IMR-90 (cell line): ENCODE measurements at regions not wholly inside any gene's neighbourhood (a gene's known extent, or its start where the extent isn't known, plus 50 kb on each side); places are given as distances from the start of the nearest gene placed in this dataset.

Experiments
- ATAC-seq: fragments of 200-7000 bp; cut with Tn5 transposase; 2 replicates; pipeline ENCODE4 v1.9.1; 2020; ENCODE audit warnings: low read depth, mild to moderate bottlenecking, moderate library complexity
- BruUV-seq: library from RNA; stranded (reverse); fragments of 400-500 nt; replicated peaks from 2 replicates; lab custom pipeline; 2021; lab: Mats Ljungman, UMichigan
- CTCF ChIA-PET: fragments of 300-600 bp; formaldehyde crosslinking; extraction: SDS; loops from one replicate; lab custom pipeline; 2021; ENCODE audit warnings: antibody characterized with exemption; lab: Yijun Ruan, JAX
- POLR2A ChIA-PET: fragments of 300-600 bp; sonication (Branson Sonifier 250); formaldehyde crosslinking; loops from one replicate; lab custom pipeline; 2022; ENCODE audit warnings: antibody characterized with exemption; ENCODE audit not compliant: unreplicated experiment; lab: Charles Lee
- DNase-seq: peaks from one replicate; pipeline ENCODE4 v3.0.0; 2013
- H2AFZ ChIP-seq: replicated peaks from 2 replicates; pipeline ENCODE3; 2013; ENCODE audit warnings: low read length, mild to moderate bottlenecking; ENCODE audit not compliant: poor library complexity
- H2AK5ac ChIP-seq: 2 replicates; pipeline ENCODE4 v1.6.1; 2013; ENCODE audit warnings: low read depth, low read length, inconsistent platforms
- H2AK9ac ChIP-seq: replicated peaks from 2 replicates; pipeline ENCODE3; 2013; ENCODE audit warnings: mild to moderate bottlenecking, low read depth, low read length, moderate library complexity; ENCODE audit not compliant: poor library complexity
- H2BK120ac ChIP-seq: 2 replicates; pipeline ENCODE4 v1.6.1; 2013; ENCODE audit warnings: low read depth, low read length, inconsistent platforms
- H2BK15ac ChIP-seq: 3 replicates; pipeline ENCODE4 v1.6.1; 2013; ENCODE audit warnings: low read depth, low read length, inconsistent platforms
- H2BK20ac ChIP-seq: 2 replicates; pipeline ENCODE4 v1.6.1; 2013; ENCODE audit warnings: low read depth, mild to moderate bottlenecking, inconsistent platforms, low read length, moderate library complexity
- H2BK5ac ChIP-seq: 2 replicates; pipeline ENCODE4 v1.6.1; 2013; ENCODE audit warnings: mild to moderate bottlenecking, low read depth, low read length, inconsistent platforms; ENCODE audit not compliant: poor library complexity, severe bottlenecking
- H3K14ac ChIP-seq: replicated peaks from 2 replicates; pipeline ENCODE4 v1.6.1; 2013; ENCODE audit warnings: low read depth, low read length, inconsistent platforms
- H3K18ac ChIP-seq: 2 replicates; pipeline ENCODE4 v1.6.1; 2013; ENCODE audit warnings: low read depth, low read length, control low read depth
- H3K23ac ChIP-seq: 2 replicates; pipeline ENCODE4 v1.6.1; 2013; ENCODE audit warnings: low read depth, low read length, inconsistent platforms
- H3K27ac ChIP-seq: 2 replicates; pipeline ENCODE4 v1.5.1; 2013; ENCODE audit warnings: mild to moderate bottlenecking, control low read depth, low read length; ENCODE audit not compliant: insufficient read depth
- H3K27me3 ChIP-seq: 2 replicates; pipeline ENCODE4 v1.6.1; 2013; ENCODE audit warnings: low read length; ENCODE audit not compliant: control insufficient read depth, insufficient read depth
- H3K36me3 ChIP-seq: 2 replicates; pipeline ENCODE4 v1.6.1; 2013; ENCODE audit warnings: low read length, mixed read lengths; ENCODE audit not compliant: control insufficient read depth, insufficient read depth
- H3K4ac ChIP-seq: 2 replicates; pipeline ENCODE4 v1.6.1; 2013; ENCODE audit warnings: low read depth, low read length, inconsistent platforms
- H3K4me1 ChIP-seq: 2 replicates; pipeline ENCODE4 v1.6.1; 2013; ENCODE audit warnings: low read length, mixed read lengths; ENCODE audit not compliant: control insufficient read depth, insufficient read depth
- H3K4me2 ChIP-seq: 2 replicates; pipeline ENCODE4 v1.6.1; 2013; ENCODE audit warnings: low read depth, mild to moderate bottlenecking, control low read depth, low read length, moderate library complexity
- H3K4me3 ChIP-seq: 2 replicates; pipeline ENCODE4 v1.5.1; 2013; ENCODE audit warnings: low read depth, mild to moderate bottlenecking, control low read depth, low read length, moderate library complexity; ENCODE audit not compliant: insufficient read depth
- H3K56ac ChIP-seq: 2 replicates; pipeline ENCODE4 v1.6.1; 2013; ENCODE audit warnings: low read length, inconsistent platforms; ENCODE audit not compliant: insufficient read depth; ENCODE audit errors: extremely low read depth
- H3K79me1 ChIP-seq, 2 experiments: 2 replicates each; pipeline ENCODE4 v1.6.1; 2013; ENCODE audit warnings: low read length in 2 of 2, inconsistent platforms in 1 of 2, low read depth in 1 of 2
- H3K9ac ChIP-seq: 2 replicates; pipeline ENCODE4 v1.6.1; 2013; ENCODE audit warnings: low read depth, low read length, control low read depth
- H3K9me1 ChIP-seq: 2 replicates; pipeline ENCODE4 v1.6.1; 2013; ENCODE audit warnings: low read length, inconsistent platforms; ENCODE audit not compliant: insufficient read depth
- H3K9me3 ChIP-seq: 2 replicates; pipeline ENCODE4 v1.6.1; 2013; ENCODE audit warnings: low read length; ENCODE audit not compliant: control insufficient read depth, insufficient read depth
- H4K20me1 ChIP-seq: 2 replicates; pipeline ENCODE4 v1.6.1; 2013; ENCODE audit warnings: low read length, inconsistent platforms; ENCODE audit not compliant: insufficient read depth
- H4K5ac ChIP-seq: 2 replicates; pipeline ENCODE4 v1.6.1; 2013; ENCODE audit warnings: mild to moderate bottlenecking, low read depth, low read length, control low read depth
- H4K8ac ChIP-seq, 2 experiments: 2 replicates each; pipeline ENCODE4 v1.6.1; 2013; ENCODE audit warnings: low read depth in 2 of 2, low read length in 2 of 2, control low read depth in 1 of 2, inconsistent platforms in 1 of 2
- H4K91ac ChIP-seq: 2 replicates; pipeline ENCODE4 v1.6.1; 2013; ENCODE audit warnings: low read depth, low read length, inconsistent platforms; ENCODE audit not compliant: insufficient read depth
- BHLHE40 ChIP-seq: fragments of 150-350 bp; IDR thresholded peaks from 2 replicates; pipeline ENCODE4 v1.6.1; 2016; ENCODE audit warnings: mild to moderate bottlenecking, low read depth, low read length
- CEBPB ChIP-seq: IDR thresholded peaks from 2 replicates; pipeline ENCODE4 v1.6.1; 2012; ENCODE audit warnings: low read depth, low read length, improper control_type of control experiment
- CHD1 ChIP-seq: IDR thresholded peaks from 2 replicates; pipeline ENCODE4 v1.6.1; 2012; ENCODE audit warnings: low read depth, low read length, improper control_type of control experiment
- FOS ChIP-seq: fragments of 150-350 bp; IDR thresholded peaks from 2 replicates; pipeline ENCODE4 v1.6.1; 2016; ENCODE audit warnings: low read depth, low read length
- MAFK ChIP-seq: IDR thresholded peaks from 2 replicates; pipeline ENCODE4 v1.6.1; 2012; ENCODE audit warnings: low read depth, low read length, improper control_type of control experiment
- MAZ ChIP-seq: IDR thresholded peaks from 2 replicates; pipeline ENCODE4 v1.6.1; 2012; ENCODE audit warnings: low read depth, mild to moderate bottlenecking, low read length, improper control_type of control experiment, moderate library complexity, borderline replicate concordance
- MXI1 ChIP-seq: IDR thresholded peaks from 2 replicates; pipeline ENCODE4 v1.6.1; 2012; ENCODE audit warnings: low read depth, mild to moderate bottlenecking, low read length, moderate library complexity, borderline replicate concordance
- NFE2L2 ChIP-seq: fragments of 150-350 bp; IDR thresholded peaks from 2 replicates; pipeline ENCODE4 v1.6.1; 2016; ENCODE audit warnings: low read depth, mild to moderate bottlenecking, low read length
- POLR2A ChIP-seq: IDR thresholded peaks from 2 replicates; pipeline ENCODE4 v1.6.1; 2012; ENCODE audit warnings: mild to moderate bottlenecking, low read depth, low read length
- RAD21 ChIP-seq: IDR thresholded peaks from 2 replicates; pipeline ENCODE4 v1.6.1; 2012; ENCODE audit warnings: low read length, improper control_type of control experiment
- RFX5 ChIP-seq: IDR thresholded peaks from 2 replicates; pipeline ENCODE4 v1.8.0; 2012; ENCODE audit warnings: low read depth, mild to moderate bottlenecking, low read length, moderate library complexity
- SMC3 ChIP-seq: fragments of 150-350 bp; IDR thresholded peaks from 2 replicates; pipeline ENCODE4 v1.6.1; 2016; ENCODE audit warnings: low read depth, mild to moderate bottlenecking, antibody characterized with exemption, low read length, moderate library complexity
- WGBS, 2 experiments: methylation state at CpG; one replicate each; pipeline versions ENCODE4 v1.1.5 to v1.1.7; 2013; ENCODE audit warnings: missing lambda C conversion rate in 2 of 2; ENCODE audit not compliant: insufficient read length in 1 of 2; ENCODE audit errors: extremely low coverage in 2 of 2; 5-methylcytosine and 5-hydroxymethylcytosine counted together
- dilution Hi-C: fragments of 300-500 bp; cut with HindIII; formaldehyde crosslinking; loops from one replicate; pipeline ENCODE4 v1.14.3; 2018; ENCODE audit warnings: low sequenced_read_pairs; ENCODE audit not compliant: unreplicated experiment
- in situ Hi-C: fragments of 300-500 bp; cut with MboI; formaldehyde crosslinking; loops from 3 replicates; pipeline ENCODE4 v1.14.3; 2019; ENCODE audit warnings: low sequenced_read_pairs, inconsistent platforms, mixed read lengths
- intact Hi-C: fragments of 100-400 bp; cut with micrococcal nuclease; formaldehyde crosslinking; loops from 2 replicates; pipeline ENCODE4 v1.10.0; 2022
- TF ChIP-seq, protein P1 (sequence below): conservative IDR thresholded peaks from 2 replicates; pipeline ENCODE4 v1.5.1; 2012; ENCODE audit warnings: mild to moderate bottlenecking, low read depth, low read length, improper control_type of control experiment
- TF ChIP-seq, protein P2 (sequence below): fragments of 150-350 bp; IDR thresholded peaks from 2 replicates; pipeline ENCODE4 v1.6.1; 2016; ENCODE audit warnings: low read depth, mild to moderate bottlenecking, low read length, moderate library complexity, borderline replicate concordance
- TF ChIP-seq, protein P3 (sequence below): fragments of 150-350 bp; IDR thresholded peaks from 2 replicates; pipeline ENCODE4 v1.6.1; 2017; ENCODE audit warnings: mild to moderate bottlenecking, antibody characterized with exemption, low read length, low read depth

DNA sequence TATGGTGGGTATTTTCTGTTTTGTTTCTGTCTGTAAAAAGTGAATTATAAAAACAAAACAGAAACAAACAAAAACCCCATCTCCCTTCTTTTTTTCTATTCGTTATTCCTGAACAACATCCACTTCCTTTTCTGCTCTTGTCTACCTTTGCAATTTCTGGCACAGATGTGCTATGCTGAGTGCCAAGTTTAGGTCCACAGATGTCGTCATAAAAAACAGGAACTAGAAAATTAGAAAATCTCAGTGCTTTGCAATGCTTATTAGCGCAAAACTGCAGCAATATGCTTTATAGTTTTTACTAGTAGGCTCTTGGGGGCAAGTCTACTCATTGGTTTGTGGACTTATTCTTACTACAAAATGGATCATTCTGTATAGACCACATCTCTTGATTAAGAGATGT is 94.2 kb upstream of the PRKCQ start:
- dilution Hi-C loops = no loop called here
- in situ Hi-C loops = loop anchor here (5.0 kb wide), 1 partner anchor 743 kb away; no protein-coding TSS in a partner anchor
- no peak overlapping the region for H2AK9ac ChIP-seq
- no peak overlapping the region for H2BK20ac ChIP-seq
- H3K4me3 ChIP-seq = no peak overlapping the region
- no peak overlapping the region for H4K5ac ChIP-seq
- DNase-seq (no peak), ATAC-seq (no peak)
- H2BK15ac ChIP-seq = no peak overlapping the region
- no peaks in the 10 kb centered on the region for H4K20me1 ChIP-seq
- no peak overlapping the region for H3K18ac ChIP-seq
- H3K4ac ChIP-seq = no peak overlapping the region
- BruUV-seq = no TSS peak
- H2AK5ac ChIP-seq = no peak overlapping the region
- no peak overlapping the region for H2BK5ac ChIP-seq
- no CpG with 5 or more reads among the region's 3 CpGs for WGBS, 2 experiments
- H2AFZ ChIP-seq = no peak overlapping the region
- H3K27me3 ChIP-seq = no peaks in the 10 kb centered on the region; the same call in 1 of the 2 replicates
- H3K23ac ChIP-seq = no peak overlapping the region
- no peak overlapping the region for H3K4me2 ChIP-seq
- no peaks in the 10 kb centered on the region for H3K9me3 ChIP-seq
- no peak overlapping the region for H2BK120ac ChIP-seq
- H3K4me1 ChIP-seq = no peaks in the 10 kb centered on the region
- TF ChIP-seq, protein P1, sequence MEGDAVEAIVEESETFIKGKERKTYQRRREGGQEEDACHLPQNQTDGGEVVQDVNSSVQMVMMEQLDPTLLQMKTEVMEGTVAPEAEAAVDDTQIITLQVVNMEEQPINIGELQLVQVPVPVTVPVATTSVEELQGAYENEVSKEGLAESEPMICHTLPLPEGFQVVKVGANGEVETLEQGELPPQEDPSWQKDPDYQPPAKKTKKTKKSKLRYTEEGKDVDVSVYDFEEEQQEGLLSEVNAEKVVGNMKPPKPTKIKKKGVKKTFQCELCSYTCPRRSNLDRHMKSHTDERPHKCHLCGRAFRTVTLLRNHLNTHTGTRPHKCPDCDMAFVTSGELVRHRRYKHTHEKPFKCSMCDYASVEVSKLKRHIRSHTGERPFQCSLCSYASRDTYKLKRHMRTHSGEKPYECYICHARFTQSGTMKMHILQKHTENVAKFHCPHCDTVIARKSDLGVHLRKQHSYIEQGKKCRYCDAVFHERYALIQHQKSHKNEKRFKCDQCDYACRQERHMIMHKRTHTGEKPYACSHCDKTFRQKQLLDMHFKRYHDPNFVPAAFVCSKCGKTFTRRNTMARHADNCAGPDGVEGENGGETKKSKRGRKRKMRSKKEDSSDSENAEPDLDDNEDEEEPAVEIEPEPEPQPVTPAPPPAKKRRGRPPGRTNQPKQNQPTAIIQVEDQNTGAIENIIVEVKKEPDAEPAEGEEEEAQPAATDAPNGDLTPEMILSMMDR = no peak
- no peak for TF ChIP-seq MXI1
- no peak for TF ChIP-seq BHLHE40
- TF ChIP-seq, protein P2, sequence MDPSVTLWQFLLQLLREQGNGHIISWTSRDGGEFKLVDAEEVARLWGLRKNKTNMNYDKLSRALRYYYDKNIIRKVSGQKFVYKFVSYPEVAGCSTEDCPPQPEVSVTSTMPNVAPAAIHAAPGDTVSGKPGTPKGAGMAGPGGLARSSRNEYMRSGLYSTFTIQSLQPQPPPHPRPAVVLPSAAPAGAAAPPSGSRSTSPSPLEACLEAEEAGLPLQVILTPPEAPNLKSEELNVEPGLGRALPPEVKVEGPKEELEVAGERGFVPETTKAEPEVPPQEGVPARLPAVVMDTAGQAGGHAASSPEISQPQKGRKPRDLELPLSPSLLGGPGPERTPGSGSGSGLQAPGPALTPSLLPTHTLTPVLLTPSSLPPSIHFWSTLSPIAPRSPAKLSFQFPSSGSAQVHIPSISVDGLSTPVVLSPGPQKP = no peak
- TF ChIP-seq RFX5 = no peak
- TF ChIP-seq, protein P3, sequence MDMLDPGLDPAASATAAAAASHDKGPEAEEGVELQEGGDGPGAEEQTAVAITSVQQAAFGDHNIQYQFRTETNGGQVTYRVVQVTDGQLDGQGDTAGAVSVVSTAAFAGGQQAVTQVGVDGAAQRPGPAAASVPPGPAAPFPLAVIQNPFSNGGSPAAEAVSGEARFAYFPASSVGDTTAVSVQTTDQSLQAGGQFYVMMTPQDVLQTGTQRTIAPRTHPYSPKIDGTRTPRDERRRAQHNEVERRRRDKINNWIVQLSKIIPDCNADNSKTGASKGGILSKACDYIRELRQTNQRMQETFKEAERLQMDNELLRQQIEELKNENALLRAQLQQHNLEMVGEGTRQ = no peak
- no peak for TF ChIP-seq POLR2A
- TF ChIP-seq CHD1 = no peak
- no peak for TF ChIP-seq RAD21
- TF ChIP-seq NFE2L2 = no peak
- no peak for TF ChIP-seq SMC3
- no peak for TF ChIP-seq CEBPB
- no peak for TF ChIP-seq MAZ
- no peak for TF ChIP-seq MAFK
- no peak for TF ChIP-seq FOS
- ChIA-PET CTCF (no interaction called here), POLR2A (no interaction called here)
- H3K9ac ChIP-seq = no peak overlapping the region
- H3K79me1 ChIP-seq = no peaks in the 10 kb centered on the region
- no peak overlapping the region for H4K8ac ChIP-seq
- H3K9me1 ChIP-seq = no peaks in the 10 kb centered on the region
- no peak overlapping the region for H3K27ac ChIP-seq
- intact Hi-C loops = loop anchor here (10.0 kb wide), 1 partner anchor 251 kb away; no protein-coding TSS in a partner anchor
- no peak overlapping the region for H3K56ac ChIP-seq
- no peak overlapping the region for H3K14ac ChIP-seq
- H4K91ac ChIP-seq = no peak overlapping the region
- H3K36me3 ChIP-seq = no peaks in the 10 kb centered on the region
